Erythroblast (primary cell): ENCODE measurements at regions not wholly inside any gene's neighbourhood (a gene's known extent, or its start where the extent isn't known, plus 50 kb on each side); places are given as distances from the start of the nearest gene placed in this dataset.
A peak's percentile ranks its signal among the peaks of the same experiment; 100 is the strongest.

ENCODE experiments used
- DNase-seq, 2 experiments: peaks; one replicate each; lab custom pipeline; 2025; lab: John Stamatoyannopoulos, UW
- GATA1 ChIP-seq: IDR thresholded peaks from 2 replicates; pipeline ENCODE4 v1.6.1; 2011; ENCODE audit warnings: low read depth, mild to moderate bottlenecking, control low read depth, low read length, moderate library complexity
- POLR2A ChIP-seq: IDR thresholded peaks from 2 replicates; pipeline ENCODE4 v1.6.1; 2011; ENCODE audit warnings: mild to moderate bottlenecking, low read length

DNA sequence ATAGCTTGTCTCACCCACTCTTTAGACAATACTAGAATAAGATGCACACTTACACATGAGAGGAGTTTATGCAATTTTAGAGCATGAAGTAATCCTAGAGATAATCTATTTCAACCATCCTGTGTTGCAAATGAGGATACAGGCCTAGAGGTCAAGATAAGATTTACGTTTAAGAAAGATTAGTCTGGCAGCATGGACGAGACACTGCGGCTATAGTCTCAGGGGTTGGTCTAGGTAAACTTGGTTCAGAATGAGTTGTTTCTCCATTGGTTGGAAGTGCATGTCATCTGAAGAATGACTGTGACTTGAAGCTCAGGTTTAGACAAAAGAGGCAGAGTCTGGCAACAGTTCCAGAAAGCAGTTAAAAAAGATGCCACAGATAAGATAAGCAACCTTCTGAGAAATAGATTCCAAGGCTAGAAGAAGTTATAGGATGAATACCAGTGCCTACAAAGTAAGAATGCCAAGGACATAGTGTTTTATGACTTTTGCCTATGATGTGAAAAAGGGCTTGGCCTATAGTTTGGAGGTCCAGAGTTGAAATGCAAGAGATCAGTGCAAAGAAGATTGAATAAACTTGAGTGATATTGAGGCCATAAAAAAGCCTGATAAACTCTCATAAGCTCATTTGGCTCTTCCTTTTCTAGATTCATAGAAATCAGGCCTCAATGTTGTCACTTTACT, 631.0 kb downstream of the SQOR start:
- TF ChIP-seq GATA1 (no peak), POLR2A (no peak)
- DNase-seq = no peak

GRCh38 chr15:46266661-46267060, 631.8 kb downstream of the SQOR start:
- no peak for TF ChIP-seq POLR2A
- TF ChIP-seq GATA1 = no peak
- DNase-seq = no peak

DNA sequence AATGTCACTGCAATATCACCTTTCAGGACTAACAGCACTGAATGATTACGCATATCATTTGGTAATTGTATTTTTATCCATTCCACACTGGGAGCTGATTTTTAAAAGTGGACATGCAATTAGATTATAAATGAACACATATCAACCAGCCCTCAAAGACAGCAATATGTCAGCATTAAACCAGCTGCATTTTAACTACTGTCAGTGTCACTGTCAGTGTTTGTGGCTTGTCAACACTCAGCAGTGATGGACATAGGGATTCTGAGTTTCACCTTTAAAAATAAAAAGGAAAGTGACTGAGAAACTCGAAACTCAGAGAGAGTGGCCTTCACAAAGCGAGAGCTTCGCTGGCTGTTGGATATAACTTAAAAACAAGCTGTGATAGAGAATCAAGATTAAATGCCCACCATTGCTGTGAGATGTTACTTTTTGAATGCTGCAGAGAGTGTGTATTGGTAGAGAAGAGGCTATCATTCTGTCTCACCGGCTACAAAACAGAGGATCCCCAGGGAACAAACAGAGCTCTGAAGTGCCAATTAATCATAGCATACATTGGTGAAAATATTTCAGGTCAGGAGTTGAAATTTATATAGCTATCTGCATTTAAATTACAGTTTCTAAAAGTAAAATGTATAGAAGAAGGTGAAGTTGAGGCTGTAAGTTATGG, 635.8 kb downstream of the SQOR start:
- DNase-seq = no peak
- no peak for TF ChIP-seq POLR2A
- TF ChIP-seq GATA1 = no peak

DNA sequence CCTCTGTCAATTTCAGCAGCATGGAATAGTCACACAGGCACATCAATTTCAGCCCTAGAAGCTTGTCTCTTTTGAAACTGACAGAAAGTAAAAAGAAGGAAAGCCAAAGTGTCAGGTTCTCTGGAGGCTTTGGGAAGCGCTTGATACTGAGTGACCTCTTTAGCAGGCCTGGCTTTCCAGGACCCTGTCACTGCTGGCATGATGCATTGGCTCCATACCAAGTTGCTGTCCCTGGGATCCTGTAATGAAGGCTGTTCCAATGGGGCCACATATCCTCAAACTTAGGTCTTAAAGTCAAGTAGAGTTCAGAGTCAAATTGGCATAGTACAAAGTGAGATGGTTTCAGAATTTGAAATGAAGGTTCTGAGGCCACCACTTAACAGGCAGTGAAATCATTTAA, 640.9 kb downstream of the SQOR start:
- no peak for DNase-seq
- TF ChIP-seq GATA1 (no peak), POLR2A (no peak)

DNA sequence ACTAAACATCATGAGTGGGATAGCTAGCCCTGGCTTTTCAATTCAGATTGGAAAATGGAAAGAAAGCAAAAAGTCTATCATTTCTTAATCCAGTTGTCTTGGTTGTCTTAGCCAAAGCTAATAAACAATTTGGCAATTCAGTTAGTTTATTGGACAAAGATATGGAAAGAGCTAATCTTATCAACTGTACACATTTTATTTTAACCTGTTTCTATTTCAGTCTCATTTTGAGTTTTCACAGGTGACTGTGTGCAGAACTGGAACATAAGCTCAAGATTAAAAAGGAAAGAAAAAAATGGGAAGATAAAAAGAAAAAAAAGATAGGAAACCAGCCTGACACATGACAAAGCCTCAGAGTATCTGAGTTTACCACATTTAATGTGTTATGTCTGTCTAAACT, 642.6 kb downstream of the SQOR start:
- DNase-seq = no peak
- TF ChIP-seq GATA1 = no peak
- no peak for TF ChIP-seq POLR2A

- no peak for TF ChIP-seq GATA1
- TF ChIP-seq POLR2A = no peak
- no peak for DNase-seq
These were observed 643.2 kb downstream of the SQOR start for GRCh38 chr15:46278062-46278461.

GRCh38 chr15:46278486-46279090, 643.8 kb downstream of the SQOR start:
- TF ChIP-seq GATA1 = no peak
- no peak for TF ChIP-seq POLR2A
- DNase-seq = no peak

- DNase-seq = peak in 1 of 2 experiments; percentile 0
- TF ChIP-seq POLR2A = no peak
- no peak for TF ChIP-seq GATA1
These were observed 646.1 kb downstream of the SQOR start for GRCh38 chr15:46280762-46281542.

GRCh38 chr15:46293550-46293949, 658.7 kb downstream of the SQOR start:
- TF ChIP-seq GATA1 = no peak
- no peak for TF ChIP-seq POLR2A
- no peak for DNase-seq

DNA sequence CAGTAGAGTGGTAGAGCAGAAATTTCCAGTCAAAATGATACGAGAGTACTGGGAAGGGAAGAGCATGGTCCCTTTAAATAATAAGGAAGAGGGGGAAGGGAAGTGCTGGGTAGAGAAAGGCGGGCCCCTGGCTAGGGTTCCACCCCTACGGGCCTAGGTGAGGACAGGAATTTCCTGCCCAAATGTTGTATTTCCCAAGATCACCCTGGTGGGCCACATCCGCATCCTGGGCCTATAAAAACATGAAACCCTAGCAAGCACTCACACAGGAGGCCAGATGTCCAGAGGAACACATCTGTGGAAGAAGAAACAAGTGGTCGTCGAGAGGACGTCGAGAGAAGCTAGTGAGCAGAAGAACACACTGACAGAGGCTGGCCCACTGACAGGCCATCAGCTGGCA, 661.2 kb downstream of the SQOR start:
- no peak for DNase-seq
- TF ChIP-seq GATA1 (no peak), POLR2A (no peak)

- no peak for TF ChIP-seq POLR2A
- TF ChIP-seq GATA1 = no peak
- no peak for DNase-seq
These were observed 662.0 kb downstream of the SQOR start for GRCh38 chr15:46296797-46297196.

GRCh38 chr15:46297766-46298165, 662.9 kb downstream of the SQOR start:
- no peak for DNase-seq
- TF ChIP-seq GATA1 = no peak
- no peak for TF ChIP-seq POLR2A

- DNase-seq = no peak
- TF ChIP-seq POLR2A (no peak), GATA1 (no peak)
These were observed 665.9 kb downstream of the SQOR start for GRCh38 chr15:46300716-46301115.

- TF ChIP-seq GATA1 = no peak
- TF ChIP-seq POLR2A = no peak
- DNase-seq = no peak
These were observed 666.5 kb downstream of the SQOR start for GRCh38 chr15:46301291-46301690.
